Ecto neural progenitor cell (in vitro differentiated cells): ENCODE measurements at regions not wholly inside any gene's neighbourhood (a gene's known extent, or its start where the extent isn't known, plus 50 kb on each side); places are given as distances from the start of the nearest gene placed in this dataset.
"Not testable (repeated sequence)": the region's sequence is repeated elsewhere in the genome, so short reads cannot be mapped to it uniquely, and the experiment has no call there.

Experiments used
- DNase-seq: peaks from one replicate; pipeline ENCODE4 v3.0.0-alpha.2; 2018; ENCODE audit warnings: low spot score

DNA sequence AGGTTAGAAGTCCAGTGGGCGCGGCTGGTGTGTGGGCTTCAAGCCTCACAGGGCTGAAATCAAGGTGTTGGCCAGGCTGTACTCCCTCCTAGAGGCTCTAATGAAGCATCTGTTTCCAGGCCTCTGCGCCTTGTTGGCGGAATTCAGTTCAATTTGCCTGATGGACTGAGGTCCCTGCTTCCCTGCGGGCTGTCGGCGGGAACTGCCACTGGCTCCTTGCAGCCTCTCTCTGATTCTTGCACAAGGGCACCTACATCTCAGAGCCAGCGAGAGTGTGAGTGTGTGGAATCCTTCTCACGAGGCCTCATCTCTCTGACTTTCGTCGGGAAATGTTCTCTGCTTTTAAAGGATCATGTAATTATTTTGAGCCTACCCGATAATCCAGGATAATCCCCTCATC, 128.6 kb downstream of the DLEU7 start:
- DNase-seq, result no peak

DNA sequence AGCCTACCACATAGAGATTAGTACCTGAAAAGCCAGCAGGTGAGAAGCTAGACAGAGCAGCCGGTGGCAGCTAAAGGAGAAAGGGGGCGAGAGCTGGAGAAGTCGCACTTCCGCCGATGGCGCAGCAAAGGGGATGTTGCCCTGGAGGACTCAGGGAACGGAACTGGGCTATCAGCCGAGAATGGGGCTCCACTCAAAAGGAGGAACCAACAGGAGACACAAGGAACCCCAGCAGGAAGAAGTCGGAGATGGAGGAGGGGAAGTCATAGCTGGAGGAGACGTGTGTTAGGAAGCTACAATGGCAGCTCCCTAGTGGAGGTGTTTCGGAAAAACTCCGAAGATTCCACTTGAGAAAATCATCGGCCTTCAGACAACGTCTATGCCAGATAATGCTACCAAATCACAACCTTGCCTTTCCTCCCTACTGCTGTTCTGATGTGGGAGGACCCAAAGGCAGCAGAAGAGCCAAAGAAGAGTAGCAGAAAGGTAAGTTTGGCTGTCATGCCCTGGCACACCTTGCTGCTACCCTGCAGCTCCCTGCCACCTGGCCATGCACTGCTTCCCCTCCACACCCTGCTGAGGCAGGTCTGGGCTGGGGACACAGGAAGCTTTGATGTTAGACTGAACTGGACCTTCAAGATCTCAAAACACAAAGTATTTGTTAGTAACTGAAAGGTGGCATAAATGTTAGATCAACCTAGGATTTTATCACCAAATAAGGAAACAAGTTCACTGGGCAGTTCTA, 127.9 kb downstream of the DLEU7 start:
- DNase-seq, result no peak

DNA sequence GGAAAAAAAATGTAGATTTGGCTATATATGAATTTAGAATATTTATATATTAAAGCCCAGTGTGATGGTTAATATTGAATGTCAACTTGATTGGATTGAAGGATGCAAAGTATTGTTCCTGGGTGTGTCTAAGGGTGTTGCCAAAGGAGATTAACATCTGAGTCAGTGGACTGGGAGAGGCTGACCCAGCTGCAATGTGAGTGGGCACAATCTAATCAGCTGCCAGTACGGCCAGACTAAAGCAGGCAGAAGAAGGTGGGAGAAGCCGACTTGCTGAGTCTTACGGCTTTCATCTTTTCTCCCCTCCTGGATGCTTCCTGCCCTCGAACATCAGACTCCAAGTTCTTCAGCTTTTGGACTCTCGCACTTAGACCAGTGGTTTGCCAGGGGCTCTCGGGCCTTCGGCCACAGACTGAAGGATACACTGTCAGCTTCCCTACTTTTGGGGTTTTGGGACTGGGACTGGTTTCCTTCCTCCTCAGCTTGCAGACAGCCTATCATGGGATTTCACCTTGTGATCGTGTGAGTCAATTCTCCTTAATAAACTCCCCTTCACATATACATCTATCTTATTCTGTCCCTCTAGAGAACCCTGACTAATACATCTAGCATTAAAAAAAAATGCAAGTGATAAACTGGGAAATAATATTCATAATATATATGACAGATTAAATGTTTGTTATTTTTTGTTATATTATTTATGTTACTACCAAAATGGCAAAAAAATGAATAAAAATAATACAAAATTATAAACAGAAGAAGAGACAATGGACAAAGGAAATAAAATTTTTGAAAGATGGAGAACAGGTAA, 122.4 kb downstream of the DLEU7 start:
- DNase-seq, result no peak

DNA sequence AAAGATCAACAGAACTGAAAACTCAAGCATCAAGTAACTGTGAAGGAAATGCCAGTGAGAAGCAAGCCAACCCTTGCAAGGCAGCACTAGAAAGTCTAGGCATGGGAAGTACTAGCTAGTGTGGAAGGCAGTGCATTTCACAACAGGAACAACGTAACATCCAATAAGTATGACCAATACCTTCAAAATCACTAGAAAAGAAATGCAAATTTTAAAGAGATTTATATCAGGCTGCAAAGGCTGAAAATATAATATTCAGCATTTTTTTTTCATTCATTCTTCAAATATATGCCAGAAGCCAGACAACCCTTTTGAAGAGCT, 121.9 kb downstream of the DLEU7 start:
- no peak for DNase-seq

DNA sequence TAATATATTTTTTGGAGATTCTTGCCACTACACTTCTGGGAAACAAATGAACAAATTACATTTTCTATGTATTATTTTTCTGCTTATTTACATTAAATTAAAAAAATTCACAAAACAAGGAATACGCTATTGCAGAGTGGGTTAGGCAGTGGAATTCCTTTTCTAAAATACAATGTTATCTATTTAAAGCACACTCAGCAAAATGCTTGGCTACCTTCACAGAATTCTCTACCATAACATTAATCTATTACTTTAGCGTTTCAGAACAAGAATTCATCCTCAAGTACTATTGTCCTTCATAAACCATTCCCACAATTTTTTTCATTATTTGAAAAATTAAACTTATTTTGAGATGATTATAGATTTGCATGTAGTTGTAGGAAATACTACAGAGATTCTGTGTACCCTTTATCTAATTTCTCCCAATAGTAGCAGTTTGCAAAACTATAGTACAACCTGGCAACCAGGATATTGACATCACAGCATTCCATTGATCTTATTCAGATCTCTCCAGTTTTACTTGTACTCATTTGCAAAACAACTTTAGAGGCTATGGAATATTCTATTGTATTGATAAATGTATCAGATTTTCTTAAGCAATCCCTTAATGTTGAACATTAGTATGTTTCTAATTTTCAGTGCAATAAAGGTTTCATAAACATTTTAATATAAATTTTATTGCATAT, 120.9 kb downstream of the DLEU7 start:
- no peak for DNase-seq

DNA sequence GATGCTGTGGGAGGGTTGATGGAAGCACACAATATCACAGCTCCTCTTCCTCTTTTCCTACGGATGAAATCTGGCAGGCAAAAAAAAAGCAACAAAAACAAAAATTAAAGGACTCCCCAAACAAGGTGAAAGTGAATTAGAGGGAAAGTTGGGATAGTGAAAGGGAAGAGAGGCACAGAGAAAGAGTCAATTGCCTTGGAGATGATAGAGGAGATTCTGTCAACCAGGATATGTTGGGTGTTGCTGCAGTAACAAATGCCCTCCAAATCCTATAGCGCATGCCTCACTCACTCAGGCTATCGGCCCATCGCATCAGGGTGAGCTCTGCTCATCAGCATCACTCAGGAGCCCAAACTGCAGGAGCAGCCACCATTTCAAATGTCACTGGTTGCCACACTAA, 119.1 kb downstream of the DLEU7 start:
- DNase-seq, result no peak

DNA sequence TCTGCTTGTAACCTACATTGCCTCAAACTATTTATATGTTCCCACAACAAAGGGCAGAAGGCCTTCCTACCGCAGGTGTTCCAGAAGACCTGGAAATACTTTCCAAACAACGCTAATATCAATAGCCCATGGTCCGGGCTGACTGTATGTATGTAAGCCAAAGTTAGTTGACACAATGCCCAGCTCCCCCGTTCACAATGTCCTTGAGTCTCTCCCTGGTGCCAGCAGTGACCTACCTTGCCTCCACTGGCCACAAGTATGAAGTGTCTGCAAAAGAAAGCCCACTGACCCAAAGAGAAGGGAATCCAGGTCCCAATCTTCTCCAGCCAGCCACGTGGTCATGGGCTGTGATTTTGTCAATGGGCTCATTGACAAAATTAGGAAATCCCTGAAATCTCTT, 118.6 kb downstream of the DLEU7 start:
- no peak for DNase-seq

DNA sequence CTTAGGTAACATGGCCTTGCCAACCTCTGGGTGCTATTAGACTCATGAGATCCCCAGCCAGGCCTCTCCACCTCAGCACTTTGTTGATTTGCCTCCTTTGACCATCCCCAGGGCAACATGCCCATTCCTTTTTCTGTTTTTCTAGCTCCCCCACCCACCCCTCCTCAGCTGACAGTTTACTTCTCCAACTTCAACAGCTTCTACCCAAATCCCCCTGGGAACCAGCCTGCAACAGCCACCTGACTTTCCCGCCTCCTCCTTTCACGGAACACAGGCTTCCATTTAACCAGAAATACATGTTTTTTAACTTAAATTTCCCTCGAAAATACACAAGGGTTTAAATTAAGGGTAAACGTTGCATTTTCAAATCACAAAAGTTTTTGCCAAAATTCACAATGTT, 117.3 kb downstream of the DLEU7 start:
- DNase-seq, result no peak

DNA sequence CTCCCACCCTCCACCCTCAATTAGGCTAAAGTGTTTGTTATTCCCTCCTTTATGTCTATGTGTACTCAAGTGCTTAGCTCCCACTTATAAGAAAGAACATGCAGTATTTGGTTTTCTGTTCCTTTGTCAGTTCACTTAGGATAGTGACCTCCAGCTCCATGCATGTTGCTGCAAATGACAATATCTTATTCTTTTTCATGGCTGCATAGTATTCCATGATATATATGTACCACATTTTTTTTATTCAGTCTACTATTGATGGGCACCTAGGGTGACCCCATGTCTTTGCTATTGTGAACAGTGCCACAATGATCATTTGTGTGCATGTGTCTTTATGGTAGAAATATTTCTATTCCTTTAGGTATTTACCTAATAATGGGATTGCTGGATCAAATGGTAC, 114.3 kb downstream of the DLEU7 start:
- no peak for DNase-seq

DNA sequence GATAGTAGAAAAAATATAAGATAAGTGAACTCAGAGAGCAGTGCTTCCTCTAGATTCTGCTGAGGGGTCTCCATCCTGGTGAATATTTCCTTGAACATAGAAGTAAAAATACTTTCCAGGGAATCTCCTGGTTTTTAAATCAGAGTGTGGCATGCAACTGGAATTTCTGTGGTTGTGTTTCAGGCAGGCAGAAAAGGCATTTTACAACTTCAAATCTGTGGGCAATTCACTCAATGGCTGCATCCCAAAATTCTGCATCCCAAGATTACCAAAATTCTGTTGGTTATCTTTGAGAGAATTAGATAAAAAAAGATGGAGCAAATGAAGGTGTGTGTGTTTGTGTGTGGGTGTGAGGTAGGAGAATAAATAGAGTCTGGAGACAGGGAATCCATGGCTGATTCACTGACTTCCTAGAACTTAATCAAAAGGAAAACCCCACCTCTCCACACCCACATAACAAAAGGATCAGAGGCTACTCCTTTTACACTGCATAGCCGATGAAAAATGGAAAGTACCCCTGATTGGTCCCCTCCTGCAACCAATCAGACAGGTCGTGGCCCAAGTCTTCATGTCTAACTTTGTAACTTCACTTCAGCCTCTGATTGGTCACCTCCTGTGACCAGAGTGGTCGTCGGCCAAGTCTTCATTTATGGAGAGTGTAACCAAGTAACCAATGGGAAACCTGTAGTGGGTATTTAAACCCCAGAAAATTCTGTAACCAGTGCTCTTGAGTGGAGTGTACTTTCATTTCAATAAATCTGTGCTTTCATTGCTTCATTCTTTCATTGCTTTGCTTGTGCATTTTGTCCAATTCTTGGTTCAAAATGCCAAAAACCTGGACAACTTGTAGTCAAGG, 112.8 kb downstream of the DLEU7 start:
- no peak for DNase-seq

DNA sequence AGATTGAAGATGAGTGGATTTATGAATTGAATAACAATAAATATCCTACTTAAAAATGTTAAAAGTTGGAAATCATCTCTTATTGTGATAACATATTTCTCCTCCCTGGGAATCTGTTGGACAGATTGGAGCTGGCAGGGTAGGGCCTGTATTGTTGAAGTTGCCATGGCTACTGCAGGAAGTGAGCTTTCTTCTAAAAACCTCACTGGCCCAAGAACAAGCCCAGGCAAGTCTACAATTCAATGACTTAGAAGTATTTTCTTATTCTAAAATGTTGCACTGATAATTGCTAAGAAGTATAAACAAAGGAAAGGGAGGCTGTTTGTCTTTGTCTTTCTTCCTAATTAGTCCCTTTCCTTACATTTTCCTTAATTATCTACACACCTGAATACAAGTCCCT, 112.1 kb downstream of the DLEU7 start:
- no peak for DNase-seq

DNA sequence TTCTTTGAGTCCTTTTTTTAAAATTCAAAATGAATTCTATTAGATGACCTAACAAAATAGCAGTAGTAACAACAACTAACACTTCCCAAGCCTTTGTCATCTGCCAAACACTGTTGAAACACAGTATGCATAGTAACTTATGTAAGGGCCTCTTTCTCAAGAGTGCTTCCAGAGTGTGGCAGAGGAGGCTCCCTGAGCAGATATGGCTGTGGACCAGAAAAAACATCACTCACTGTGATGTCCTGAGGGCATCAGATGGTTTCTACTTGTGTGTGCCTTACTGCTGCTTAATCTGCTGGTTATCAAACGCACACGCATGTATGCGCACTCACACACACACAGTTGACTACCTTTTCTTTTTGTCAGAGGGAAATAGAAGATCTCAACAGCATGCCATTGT, 110.8 kb downstream of the DLEU7 start:
- no peak for DNase-seq

DNA sequence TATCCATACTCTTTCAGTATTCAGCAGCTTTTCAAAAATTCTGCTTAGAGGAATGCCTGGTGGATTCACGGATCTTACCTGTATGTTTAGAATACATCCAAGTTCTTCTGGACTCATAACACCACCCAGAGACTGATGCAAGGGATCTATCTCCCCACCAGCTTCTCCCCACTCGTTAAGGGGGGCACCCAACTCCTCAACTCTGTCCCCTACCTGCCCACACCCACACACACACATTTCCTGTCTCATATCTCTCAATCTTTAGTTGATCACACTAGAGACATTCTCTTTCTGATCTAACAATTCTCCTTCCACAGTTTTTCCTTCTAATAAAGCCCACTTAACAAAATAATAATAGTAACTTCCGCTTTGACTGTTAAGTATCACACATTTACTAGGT, 110.1 kb downstream of the DLEU7 start:
- DNase-seq, result no peak

DNA sequence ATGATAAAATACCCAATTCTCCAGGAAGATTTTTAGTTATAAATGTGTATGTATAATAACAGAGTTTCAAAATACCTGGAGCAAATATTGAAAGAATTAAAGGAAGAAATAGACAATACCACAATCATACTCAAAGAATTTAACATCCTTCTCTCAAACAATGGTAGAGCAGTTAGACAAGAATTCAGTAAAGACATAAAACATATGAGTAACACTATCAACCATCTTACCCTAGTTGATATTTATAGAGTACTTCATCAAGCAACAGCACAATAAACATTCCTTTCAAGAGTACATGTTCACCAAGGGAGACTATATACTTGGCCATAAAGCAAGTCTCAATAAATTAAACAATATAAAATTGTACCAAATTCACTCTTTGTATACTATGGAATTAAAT, 108.4 kb downstream of the DLEU7 start:
- no peak for DNase-seq

DNA sequence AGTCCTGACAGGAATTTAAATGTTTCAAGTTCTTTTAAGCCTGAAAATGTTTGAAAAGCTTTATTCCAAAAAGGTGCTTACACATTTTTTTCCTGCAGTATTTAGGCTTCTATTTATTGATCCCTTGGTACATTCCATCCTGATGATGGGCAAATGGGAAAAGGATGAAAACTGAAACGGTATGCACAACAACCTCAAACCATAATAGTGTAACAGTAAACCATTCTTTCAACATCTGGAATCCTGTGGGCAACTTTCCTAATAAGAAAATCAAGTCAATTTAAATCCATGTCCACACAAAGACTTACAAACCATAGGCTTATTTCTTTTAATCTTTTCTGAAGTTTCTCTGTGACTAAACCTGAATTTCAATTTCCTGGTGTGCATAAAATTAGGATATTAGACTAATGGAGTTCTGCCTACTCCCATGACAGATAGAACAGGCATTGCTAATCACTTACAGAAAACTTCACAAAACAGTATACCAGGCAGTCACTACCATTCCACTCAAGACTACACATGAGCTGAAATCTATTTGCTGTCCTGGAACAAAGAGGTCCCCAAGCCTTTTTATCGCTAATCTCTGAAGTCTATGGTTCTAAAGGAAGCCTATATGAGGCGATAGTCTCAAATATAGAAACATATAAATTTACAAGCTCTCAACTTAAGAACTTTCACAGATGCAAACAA, 103.3 kb downstream of the DLEU7 start:
- no peak for DNase-seq

DNA sequence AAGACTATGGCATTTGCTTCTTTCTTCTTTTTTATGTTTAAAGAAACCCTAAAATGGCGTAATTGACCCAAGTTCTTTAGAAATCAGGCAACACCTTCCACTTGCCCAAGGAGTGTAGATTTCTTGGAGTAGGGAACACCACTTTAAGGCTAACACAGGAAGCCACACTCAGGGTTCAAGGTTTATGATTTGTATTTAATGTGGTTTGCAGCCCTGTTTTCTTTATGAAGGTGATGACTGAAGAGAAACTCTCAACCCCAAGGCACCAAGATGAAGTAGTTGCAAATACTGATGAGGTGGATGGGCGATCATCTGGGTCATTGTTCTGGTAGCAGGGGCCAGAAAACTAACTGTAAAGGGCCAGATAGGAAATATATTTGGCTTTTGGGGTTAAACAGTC, 101.1 kb downstream of the DLEU7 start:
- DNase-seq, result no peak

DNA sequence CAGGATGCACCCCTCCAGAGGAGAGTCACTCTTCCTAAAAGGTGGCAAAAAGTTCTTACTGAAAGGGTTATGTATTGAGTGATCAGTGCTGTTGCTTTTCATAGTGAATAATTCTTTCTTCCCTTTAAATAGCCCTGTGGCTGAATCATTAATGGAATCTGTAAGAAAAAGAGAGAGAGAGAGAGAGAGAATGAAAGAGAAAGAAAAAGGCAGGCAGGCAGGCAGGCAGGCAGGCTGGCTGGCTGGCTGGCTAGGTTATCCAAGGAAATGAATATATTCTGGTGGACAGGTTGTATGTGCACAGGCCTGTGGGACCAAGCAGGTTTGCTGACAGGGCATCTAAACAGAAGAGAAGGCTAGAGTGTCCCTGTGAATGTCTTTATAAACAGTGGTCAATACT, 100.5 kb downstream of the DLEU7 start:
- DNase-seq, result no peak

DNA sequence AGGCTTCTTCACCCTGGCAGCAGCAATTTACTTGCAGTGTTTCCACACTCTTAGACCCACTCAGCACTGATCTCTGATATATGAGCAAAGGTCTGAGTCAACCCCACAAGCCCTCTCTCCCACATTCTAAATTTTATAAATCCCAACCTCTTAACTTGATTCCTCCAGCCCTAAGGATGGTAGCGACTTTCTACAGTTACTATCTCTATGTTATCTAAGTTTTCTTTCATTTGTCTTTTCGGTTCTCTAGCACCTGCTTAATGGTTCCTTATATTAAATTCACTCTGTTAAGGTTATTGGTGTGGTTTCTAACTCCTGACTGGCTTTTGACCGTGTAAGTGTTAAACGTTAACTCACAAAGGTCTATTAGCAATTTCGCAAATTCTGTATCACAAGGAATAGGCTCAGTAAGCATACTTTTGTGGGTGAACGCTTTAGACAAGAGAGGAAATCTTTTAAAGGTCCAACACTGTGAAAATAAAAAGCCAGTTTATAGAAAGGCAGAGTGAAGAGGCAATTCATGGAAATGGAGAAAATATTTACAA, 99.3 kb downstream of the DLEU7 start:
- no peak for DNase-seq

DNA sequence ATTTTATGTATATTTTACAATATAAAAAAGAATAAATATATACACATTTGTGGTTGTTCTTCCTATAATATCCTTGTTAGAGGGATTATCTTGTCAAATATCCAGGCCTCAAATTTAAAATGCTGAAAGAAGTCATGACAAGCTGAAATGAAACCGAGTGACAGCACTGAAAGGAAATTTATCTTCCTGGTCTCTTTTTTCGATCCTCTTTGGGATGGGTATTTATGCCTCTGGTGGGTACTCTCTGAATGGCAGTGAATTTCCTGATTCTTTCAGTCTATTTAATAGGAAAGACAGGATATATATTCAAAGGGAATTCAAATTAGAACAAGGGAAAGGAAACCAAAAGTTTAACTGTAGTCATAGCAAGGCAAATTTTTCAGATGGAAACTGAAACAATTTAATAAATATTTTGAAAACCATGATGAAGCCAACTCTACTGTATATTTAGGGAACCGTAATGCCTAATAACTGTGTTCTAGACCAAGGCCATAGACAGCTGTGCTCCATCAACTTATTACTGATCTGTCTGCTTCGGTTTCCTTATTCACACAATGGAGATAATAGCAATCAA, 97.9 kb downstream of the DLEU7 start:
- DNase-seq, result no peak

DNA sequence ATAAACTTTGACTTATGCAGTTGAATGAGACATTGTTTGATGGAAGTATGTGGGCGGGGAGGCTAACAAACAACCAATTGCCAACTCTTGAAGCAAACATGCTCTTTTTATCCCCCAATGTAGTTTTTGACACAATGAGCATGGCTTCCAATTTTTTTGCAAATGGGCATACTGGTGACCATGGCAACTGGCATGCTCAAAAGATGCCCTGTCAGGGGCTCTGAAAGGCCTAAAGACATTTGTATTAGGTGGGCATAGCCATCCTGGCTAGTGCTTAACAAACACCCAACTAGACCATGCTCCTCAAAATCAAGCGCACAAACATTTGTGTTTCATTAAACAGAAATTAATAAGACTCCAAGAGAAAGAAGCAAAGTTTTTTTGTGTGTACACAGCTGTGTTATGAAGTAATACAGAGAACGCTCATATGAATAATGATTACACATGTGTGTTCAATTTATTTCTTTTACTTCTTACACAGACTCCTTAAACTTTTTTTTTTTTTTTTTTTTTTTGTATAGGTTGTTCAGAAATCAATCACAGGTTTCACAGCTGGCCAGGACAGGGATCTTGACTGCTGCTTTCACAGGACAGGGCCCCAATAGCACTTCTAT, 95.6 kb downstream of the DLEU7 start:
- no peak for DNase-seq

DNA sequence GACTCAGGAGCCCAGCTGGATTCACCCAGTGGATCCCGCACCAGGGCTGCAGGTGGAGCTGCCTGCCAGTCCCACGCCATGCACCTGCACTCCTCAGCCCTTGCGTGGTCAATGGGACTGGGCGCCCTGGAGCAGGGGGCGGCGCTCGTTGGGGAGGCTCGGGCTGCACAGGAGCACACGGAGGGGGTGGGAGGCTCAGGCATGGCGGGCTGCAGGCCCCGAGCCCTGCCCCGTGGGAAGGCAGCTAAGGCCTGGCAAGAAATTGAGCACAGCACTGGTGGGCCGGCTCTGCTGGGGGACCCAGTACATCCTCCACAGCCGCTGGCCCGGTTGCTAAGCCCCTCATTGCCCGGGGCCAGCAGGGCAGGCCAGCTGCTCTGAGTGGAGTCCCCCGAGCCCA, 90.3 kb downstream of the DLEU7 start:
- DNase-seq, result not testable (repeated sequence)
